Skeletal muscle satellite cell (primary cell): ENCODE measurements at regions not wholly inside any gene's neighbourhood (a gene's known extent, or its start where the extent isn't known, plus 50 kb on each side); places are given as distances from the start of the nearest gene placed in this dataset.

ENCODE experiments used
- H3K27me3 ChIP-seq: 2 replicates; pipeline ENCODE4 v1.7.0; 2013; ENCODE audit warnings: low read length; ENCODE audit not compliant: control insufficient read depth, insufficient read depth
- H3K36me3 ChIP-seq: 2 replicates; pipeline ENCODE4 v1.7.0; 2013; ENCODE audit warnings: mild to moderate bottlenecking, control low read depth, low read length; ENCODE audit not compliant: insufficient read depth
- H3K4me1 ChIP-seq: 2 replicates; pipeline ENCODE4 v1.7.0; 2013; ENCODE audit warnings: low read length; ENCODE audit not compliant: control insufficient read depth, insufficient read depth
- H3K4me2 ChIP-seq: 2 replicates; pipeline ENCODE4 v1.7.0; 2013; ENCODE audit warnings: mild to moderate bottlenecking, low read length
- H3K4me3 ChIP-seq: 2 replicates; pipeline ENCODE4 v1.7.0; 2013; ENCODE audit warnings: low read length
- H3K9ac ChIP-seq: 2 replicates; pipeline ENCODE4 v1.7.0; 2013; ENCODE audit warnings: mild to moderate bottlenecking, low read depth, low read length, moderate library complexity
- H3K9me3 ChIP-seq: replicated peaks from 2 replicates; pipeline ENCODE4 v1.7.0; 2013; ENCODE audit warnings: mild to moderate bottlenecking, control low read depth, low read length

GRCh38 chr4:149265645-149266044 is 550.0 kb downstream of the IQCM start:
- H3K36me3 ChIP-seq: no peaks in the 10 kb centered on the region
- H3K27me3 ChIP-seq: no peaks in the 10 kb centered on the region
- no peaks in the 10 kb centered on the region for H3K4me1 ChIP-seq
- H3K9me3 ChIP-seq: no peaks in the 10 kb centered on the region
- no peak overlapping the region for H3K4me2 ChIP-seq
- H3K4me3 ChIP-seq: no peak overlapping the region
- H3K9ac ChIP-seq: no peak overlapping the region

- no peaks in the 10 kb centered on the region for H3K9me3 ChIP-seq
Measured at GRCh38 chr4:149264093-149264733, 551.4 kb downstream of the IQCM start.

GRCh38 chr4:149248191-149248764 is 567.4 kb downstream of the IQCM start:
- Histone ChIP-seq H3K4me1 (no peaks in the 10 kb centered on the region), H3K4me2 (no peak overlapping the region), H3K9ac (no peak overlapping the region), H3K4me3 (no peak overlapping the region), H3K36me3 (no peaks in the 10 kb centered on the region), H3K27me3 (no peaks in the 10 kb centered on the region), H3K9me3 (no peaks in the 10 kb centered on the region)

More at GRCh38 chr4:149264093-149264733, 551.4 kb downstream of the IQCM start:
- no peak overlapping the region for H3K4me2 ChIP-seq
- no peaks in the 10 kb centered on the region for H3K36me3 ChIP-seq
- H3K4me3 ChIP-seq: no peak overlapping the region
- no peaks in the 10 kb centered on the region for H3K27me3 ChIP-seq
- no peak overlapping the region for H3K9ac ChIP-seq
- no peaks in the 10 kb centered on the region for H3K4me1 ChIP-seq

GRCh38 chr4:149247164-149247563 is 568.5 kb downstream of the IQCM start:
- Histone ChIP-seq H3K9me3 (no peaks in the 10 kb centered on the region), H3K9ac (no peak overlapping the region), H3K4me1 (no peaks in the 10 kb centered on the region), H3K4me3 (no peak overlapping the region), H3K27me3 (no peaks in the 10 kb centered on the region), H3K4me2 (no peak overlapping the region), H3K36me3 (no peaks in the 10 kb centered on the region)

- Histone ChIP-seq H3K4me1 (no peaks in the 10 kb centered on the region), H3K9me3 (no peaks in the 10 kb centered on the region), H3K27me3 (no peaks in the 10 kb centered on the region), H3K9ac (no peak overlapping the region), H3K4me3 (no peak overlapping the region), H3K36me3 (no peaks in the 10 kb centered on the region), H3K4me2 (no peak overlapping the region)
Measured at GRCh38 chr4:149245333-149245732, 570.3 kb downstream of the IQCM start.

GRCh38 chr4:149238097-149238496 is 577.5 kb downstream of the IQCM start:
- H3K36me3 ChIP-seq: no peaks in the 10 kb centered on the region
- no peaks in the 10 kb centered on the region for H3K4me1 ChIP-seq
- H3K9me3 ChIP-seq: no peaks in the 10 kb centered on the region
- H3K9ac ChIP-seq: no peak overlapping the region
- H3K4me2 ChIP-seq: no peak overlapping the region
- no peak overlapping the region for H3K4me3 ChIP-seq
- H3K27me3 ChIP-seq: no peaks in the 10 kb centered on the region

- H3K9me3 ChIP-seq: no peaks in the 10 kb centered on the region
- H3K9ac ChIP-seq: no peak overlapping the region
- H3K4me3 ChIP-seq: no peak overlapping the region
- H3K36me3 ChIP-seq: no peaks in the 10 kb centered on the region
- H3K27me3 ChIP-seq: no peaks in the 10 kb centered on the region
- H3K4me1 ChIP-seq: no peaks in the 10 kb centered on the region
- no peak overlapping the region for H3K4me2 ChIP-seq
Measured at GRCh38 chr4:149234798-149235197, 580.8 kb downstream of the IQCM start.

- Histone ChIP-seq H3K4me1 (peaks cover 3% of the 10 kb centered on the region), H3K9ac (no peak overlapping the region), H3K4me2 (no peak overlapping the region), H3K36me3 (no peaks in the 10 kb centered on the region), H3K27me3 (no peaks in the 10 kb centered on the region), H3K4me3 (no peak overlapping the region), H3K9me3 (peaks cover 4% of the 10 kb centered on the region)
Measured at GRCh38 chr4:149223659-149224058, 592.0 kb downstream of the IQCM start.

- no peaks in the 10 kb centered on the region for H3K36me3 ChIP-seq
Measured at GRCh38 chr4:149218672-149219071, 597.0 kb downstream of the IQCM start.

GRCh38 chr4:149214301-149214700 is 601.3 kb downstream of the IQCM start:
- H3K4me1 ChIP-seq: no peaks in the 10 kb centered on the region
- H3K27me3 ChIP-seq: no peaks in the 10 kb centered on the region
- no peak overlapping the region for H3K4me3 ChIP-seq
- H3K9me3 ChIP-seq: no peaks in the 10 kb centered on the region
- H3K9ac ChIP-seq: no peak overlapping the region
- no peak overlapping the region for H3K4me2 ChIP-seq
- no peaks in the 10 kb centered on the region for H3K36me3 ChIP-seq

More at GRCh38 chr4:149218672-149219071, 597.0 kb downstream of the IQCM start:
- no peak overlapping the region for H3K9ac ChIP-seq
- H3K4me2 ChIP-seq: no peak overlapping the region
- peaks cover 3% of the 10 kb centered on the region for H3K4me1 ChIP-seq
- peaks cover 4% of the 10 kb centered on the region for H3K9me3 ChIP-seq
- no peak overlapping the region for H3K4me3 ChIP-seq
- H3K27me3 ChIP-seq: no peaks in the 10 kb centered on the region

- Histone ChIP-seq H3K4me1 (no peaks in the 10 kb centered on the region), H3K36me3 (no peaks in the 10 kb centered on the region), H3K27me3 (no peaks in the 10 kb centered on the region), H3K9ac (no peak overlapping the region), H3K4me2 (no peak overlapping the region), H3K4me3 (no peak overlapping the region), H3K9me3 (no peaks in the 10 kb centered on the region)
Measured at GRCh38 chr4:149211876-149212275, 603.8 kb downstream of the IQCM start.
